ENCODE measurements at regions not wholly inside any gene's neighbourhood (a gene's known extent, or its start where the extent isn't known, plus 50 kb on each side); places are given as distances from the start of the nearest gene placed in this dataset.

DNA sequence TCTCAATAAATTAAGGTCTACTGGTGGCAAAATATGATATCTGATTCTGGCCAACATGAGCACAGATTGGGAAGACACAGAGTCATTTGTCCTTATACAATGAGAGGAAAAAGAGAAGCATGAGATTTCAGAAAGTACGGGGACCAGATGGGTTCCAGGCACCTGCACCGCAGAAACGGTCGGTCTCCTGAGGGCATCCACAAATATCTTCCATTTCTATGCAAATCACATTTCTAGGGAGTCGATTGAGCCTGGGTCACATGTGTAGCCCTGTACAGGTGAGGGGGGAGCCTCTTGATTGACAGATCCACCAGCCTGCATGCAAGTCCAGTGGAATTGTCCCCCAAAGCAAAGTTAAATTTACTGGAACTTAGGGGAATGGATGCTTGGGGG lies 415.6 kb downstream of the NPHP4 start:
- intact Hi-C loops (cut with DNase I) = no loop called here
- DNase-seq = peak in 1 of 42 donors; percentile 15

DNA sequence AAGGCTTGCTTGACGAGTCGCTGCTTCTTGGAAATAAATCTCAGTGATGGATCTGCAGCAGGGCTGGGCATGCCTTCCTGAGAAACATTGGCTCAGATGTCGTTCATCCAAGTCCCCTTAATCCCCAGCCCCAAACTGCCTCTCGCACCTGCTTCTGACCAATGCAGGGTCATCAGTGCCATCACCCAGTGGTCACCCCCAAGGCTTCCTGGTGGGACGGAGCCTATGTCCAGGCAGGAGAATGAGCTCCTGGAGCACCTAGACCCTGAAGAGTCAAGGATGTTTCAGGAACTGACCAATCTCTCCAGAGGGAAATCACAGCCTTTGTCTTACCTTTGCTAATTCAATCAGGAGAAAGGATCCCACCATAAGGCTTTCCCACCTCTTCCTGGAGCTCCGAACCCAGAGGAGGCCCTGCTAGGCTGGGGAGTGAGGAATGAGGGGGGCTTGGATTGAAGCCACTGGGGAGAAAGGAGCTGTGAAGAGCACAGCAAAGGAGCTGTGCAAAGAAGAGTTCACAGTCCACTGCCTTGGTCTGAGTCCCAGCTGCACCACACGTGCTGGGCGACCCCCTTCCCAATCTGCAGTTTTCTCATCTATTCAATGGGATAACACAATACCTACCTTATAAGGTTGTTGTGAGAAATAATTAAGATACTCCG lies 416.1 kb downstream of the NPHP4 start:
- DNase-seq = peak in 1 of 42 donors; percentile 16
- intact Hi-C loops (cut with DNase I) = no loop called here

DNA sequence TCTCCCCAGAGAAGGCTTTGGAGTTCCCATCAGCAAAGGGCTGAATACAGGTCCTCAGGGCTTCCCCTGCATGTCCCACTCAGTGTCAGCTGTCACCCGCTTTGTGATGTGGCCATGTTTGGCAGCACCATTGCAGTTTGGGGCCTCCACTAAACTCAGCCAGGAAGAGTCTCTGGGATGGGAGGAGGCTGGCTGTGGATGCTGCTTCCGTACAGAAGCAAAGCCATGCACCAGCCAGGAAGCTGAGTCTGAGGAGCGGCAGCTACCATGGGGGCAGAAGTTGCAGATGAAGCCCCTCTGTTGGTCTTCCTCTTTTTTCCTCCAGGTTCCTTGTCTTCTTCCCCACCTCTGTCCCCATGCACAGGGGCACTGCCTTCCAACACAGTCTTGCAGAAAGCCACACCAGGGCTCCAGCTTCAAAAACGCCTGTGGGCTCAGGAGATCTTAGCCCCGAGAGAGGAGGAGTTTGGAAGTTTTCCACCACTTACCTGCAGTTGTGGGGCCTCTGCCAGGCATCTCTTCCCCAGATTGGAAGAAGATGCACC lies 416.8 kb downstream of the NPHP4 start:
- intact Hi-C loops (cut with DNase I) = no loop called here
- peak in 1 of 42 donors; percentile 10 for DNase-seq

DNA sequence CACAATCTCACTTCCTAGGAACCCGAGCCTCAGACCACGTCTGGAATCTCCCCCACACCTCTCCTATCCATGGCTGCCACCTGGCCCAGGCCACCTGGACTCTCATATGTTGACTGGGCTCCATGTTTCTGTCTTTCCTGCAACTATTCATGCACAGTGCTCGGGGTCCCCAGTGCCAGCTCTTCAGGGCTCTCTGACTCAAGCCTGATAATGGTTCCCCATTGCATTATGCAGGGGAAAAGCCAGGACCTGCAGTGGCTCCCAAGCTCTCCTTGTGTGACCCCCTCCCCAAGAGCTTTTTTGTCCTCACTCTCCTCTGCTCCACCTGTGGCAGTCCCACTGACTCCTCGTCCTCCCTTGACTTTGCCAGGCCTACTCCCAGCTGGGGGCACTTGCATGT lies 417.6 kb downstream of the NPHP4 start:
- intact Hi-C loops (cut with DNase I) = no loop called here
- DNase-seq = no peak

DNA sequence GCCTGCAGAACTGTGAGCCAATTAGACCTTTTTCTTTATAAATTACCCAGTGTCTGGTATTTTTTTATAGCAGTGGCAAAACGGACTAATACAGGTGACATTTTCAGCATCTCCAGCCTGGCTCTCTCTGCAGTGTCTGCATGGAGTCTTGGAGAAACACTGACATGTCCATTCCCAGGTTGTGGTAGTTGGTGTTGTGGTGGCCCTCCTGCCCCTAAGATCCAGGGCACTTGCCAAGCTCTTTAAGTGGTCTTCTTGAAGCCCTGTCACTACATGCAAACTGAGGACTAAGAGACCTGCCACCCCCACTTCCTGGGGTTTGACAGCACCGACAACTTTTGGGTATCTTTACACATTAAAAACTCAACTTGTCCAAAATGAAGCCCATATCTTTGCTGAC lies 419.4 kb downstream of the NPHP4 start:
- intact Hi-C loops (cut with DNase I) = no loop called here
- no peak for DNase-seq

DNA sequence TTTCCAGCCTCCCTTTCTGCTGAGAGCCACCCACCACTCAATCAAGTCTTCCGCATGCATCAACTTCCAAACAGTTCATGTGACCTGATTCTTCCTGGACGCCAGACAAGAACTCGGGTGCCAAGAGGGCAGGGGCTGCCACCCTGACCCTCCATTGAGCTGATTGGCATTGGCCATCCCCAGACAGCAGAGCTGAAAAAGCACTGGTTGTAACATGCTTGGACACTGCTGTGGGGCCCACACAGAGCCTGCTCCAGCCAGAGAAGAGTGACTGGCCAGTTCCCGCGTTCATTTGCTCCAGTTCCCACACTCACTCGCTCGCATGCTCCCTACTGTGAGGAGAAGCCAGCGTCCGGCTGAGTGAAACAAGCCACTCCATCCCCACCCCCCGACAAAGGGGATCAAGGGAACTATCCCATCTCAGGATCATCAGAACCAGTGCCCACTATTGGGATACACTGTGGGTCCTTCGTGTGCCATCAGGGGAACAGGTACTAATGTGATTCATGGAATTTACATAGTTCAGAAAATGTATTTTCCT lies 420.3 kb downstream of the NPHP4 start:
- intact Hi-C loops (cut with DNase I) = no loop called here
- DNase-seq = no peak

DNA sequence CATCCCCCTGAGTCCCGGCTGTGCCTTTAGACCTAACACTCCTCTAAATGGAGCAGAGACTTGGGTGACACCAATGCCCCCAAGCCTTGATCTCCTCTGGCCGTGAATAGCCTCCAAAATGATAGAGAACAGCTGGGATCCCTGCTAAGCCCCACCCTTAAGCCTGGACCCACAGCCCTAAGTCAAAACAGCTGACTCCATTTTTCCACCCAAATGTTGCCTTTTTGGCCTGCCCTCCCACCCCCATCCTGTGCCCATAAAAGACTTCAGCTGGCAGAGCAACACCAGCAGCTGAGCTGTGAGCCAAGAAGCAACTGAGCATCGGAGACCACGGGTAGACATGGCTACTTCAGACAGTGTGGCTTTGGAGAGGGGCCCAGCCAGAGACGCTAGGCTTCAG lies 420.8 kb downstream of the NPHP4 start:
- intact Hi-C loops (cut with DNase I) = no loop called here
- no peak for DNase-seq

DNA sequence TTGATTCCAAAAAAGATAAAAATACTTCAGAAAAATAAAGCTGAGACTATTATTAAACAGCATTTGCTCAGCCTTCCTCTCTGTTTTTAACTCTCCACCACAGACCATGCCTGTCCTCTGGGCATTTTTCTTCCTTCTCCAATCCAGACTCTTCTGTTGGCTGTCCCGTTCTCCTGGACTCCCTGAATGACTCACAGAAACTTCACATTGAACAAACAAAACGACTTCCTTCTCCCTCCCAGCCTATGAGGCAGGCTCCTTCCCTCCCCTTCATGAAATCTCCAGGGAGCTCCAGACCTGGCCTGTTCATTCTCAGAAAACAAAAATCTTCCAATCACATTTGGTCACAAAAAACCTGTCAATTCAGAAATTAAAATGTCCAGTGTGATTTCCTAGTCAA lies 421.3 kb downstream of the NPHP4 start:
- no peak for DNase-seq
- intact Hi-C loops (cut with DNase I) = no loop called here

DNA sequence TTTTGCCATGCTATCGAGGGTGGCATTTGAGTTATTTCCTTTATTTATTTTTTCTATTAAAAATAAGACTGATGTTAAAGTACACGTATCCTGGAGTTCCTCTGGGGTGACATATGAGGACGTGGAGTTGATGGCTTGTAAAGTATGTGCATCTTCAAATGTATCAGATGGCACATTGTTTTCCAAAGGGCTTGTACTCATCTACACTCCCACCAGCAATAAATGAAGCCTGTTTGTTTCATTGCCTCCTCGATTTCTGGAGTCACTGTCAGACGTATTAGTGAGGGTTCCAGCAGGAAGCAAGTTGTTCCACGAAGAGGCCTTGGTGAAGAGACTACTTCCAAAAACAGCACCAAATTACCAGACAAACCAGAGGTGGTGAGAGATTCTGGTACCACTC lies 423.9 kb downstream of the NPHP4 start:
- intact Hi-C loops (cut with DNase I) = no loop called here
- DNase-seq = no peak

DNA sequence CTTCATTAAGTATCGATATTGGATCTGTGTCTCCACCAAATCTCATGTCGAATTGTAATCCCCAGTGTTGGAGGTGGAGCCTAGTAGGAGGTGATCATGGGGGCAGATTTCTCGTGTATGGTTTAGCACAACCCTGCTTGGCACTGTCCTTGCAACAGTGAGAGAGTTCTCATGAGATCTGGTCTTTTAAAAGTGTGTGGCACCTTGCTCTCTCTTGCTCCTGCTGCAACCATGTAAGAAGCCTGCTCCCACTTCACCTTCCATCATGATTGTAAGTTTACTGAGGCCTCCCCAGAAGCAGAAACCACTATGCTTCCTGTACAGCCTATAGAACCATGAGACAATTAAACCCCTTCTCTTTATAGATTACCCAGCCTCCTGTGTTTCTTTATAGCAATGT lies 424.4 kb downstream of the NPHP4 start:
- no peak for DNase-seq
- intact Hi-C loops (cut with DNase I) = no loop called here

DNA sequence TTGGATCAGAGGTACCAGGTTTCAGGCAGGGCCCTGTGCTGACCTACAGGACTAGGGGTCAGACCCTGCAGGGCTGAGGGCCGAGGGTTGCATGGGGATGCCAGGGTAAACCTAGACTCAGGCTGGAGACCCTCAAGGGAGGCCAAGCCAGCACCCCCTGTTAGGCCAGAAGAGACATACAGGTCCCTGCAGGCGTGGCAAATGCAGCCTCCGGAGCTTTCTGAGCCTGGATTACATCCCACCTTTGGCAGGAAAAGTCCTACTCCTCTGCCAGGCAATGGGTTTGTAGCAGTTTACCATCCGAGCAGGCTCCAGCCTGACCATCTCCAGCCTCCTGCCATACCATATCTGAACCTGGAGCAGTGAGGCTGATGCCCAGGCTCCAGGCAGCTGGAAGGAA lies 425.3 kb downstream of the NPHP4 start:
- DNase-seq = no peak
- intact Hi-C loops (cut with DNase I) = no loop called here

DNA sequence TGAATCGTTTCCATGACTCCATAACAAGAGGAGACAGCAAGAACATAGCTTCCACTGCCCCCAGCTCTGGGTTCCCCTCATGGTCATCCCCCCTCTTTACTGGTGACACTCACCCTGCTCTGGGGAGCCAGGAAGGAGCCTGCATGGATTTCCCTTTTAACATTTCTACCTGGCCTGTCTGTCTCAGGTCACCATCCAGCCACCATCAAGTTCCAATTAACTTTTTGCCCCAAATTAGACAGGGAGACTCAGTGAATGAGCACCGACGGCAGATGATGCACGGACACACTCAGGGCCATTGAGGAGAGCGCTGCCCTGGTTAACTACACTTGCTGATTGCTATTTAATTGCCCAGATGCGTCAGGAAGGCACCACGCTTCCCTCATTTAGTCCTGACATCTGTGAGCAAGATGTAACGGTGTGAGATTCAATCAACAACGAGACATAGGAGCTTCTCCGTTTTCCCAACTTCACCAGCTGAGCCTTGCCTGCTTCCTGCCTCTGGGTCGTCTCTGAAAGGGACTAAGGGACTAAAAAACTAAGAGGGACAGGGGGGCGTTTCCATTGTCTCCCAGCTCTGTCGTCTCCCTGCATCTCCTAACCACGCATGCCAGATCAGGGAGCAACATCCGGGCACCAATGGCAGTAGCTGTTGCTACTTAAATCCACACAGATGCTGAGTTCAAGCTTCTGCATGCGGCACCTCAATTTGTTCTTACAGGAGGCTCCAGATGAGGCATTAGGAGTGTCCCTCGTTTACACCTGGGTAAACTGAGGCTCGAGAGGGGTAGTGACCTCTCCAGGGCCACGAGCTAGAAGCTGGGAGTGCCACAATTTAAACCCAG lies 426.7 kb downstream of the NPHP4 start:
- DNase-seq = no peak
- intact Hi-C loops (cut with DNase I) = no loop called here

DNA sequence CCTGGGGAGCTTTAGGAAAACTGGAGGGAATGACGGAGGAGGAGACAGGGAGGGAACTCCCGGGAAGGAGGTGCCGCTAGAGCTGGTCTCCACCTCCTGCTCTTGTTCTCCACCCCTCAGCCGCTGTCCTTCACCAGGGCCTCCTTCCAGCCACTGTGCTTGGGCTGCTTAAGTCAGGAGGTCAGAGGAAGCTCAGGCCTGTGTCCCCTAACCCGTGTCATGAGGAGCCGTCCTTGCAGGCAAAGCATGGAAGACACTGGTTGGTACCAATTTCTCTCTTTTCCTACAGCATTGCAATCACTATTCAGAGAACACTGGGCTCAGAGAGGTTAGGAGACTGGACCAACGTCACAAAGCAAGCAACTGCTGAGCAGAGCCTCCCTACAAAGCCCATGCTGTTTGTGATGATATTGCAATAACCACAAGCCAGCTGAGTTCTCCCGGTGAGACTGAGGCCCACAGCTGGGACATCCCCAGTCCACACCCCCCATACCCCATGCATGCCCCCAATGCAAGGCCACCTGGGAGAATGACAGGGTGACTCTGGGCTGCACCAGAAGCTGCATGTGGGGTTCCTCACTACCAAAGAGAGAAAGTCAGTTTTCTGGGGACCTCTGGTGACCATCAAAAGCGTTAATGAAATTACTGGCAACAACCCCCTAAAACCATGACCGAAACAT lies 427.5 kb downstream of the NPHP4 start:
- intact Hi-C loops (cut with DNase I) = no loop called here
- no peak for DNase-seq

DNA sequence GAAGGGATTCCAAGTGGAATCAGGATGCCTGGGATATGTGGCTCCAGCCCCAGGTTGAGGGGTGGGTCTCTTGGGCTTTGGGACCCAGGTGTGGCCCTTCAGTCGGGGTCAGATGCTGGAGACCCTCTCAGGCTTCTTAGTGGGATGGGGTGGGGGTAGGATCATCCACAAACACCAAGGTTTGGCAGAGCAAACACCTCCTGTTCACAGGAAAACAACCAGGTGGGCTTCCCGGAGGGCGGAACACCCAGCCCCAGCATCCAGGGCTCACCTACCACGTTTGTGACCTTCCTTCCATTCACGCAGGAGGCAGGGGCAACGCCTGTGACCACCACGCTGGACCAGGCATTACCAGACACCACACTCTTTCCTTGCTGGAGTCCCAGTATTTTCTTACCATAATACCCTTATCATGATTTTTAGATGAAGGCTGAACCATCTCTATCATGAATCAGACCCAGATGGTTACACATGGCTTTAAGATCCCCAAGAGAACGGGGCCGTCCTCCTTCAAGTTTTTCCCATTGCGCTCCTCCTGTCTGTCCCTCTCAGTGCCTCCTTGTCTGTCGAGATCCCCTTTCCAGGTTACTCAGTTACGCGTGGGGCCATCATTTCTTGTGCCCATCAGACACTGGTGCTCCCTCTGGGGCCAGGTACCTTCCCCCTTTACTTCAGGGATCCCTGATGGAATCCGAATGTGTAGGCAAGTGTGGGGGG lies 428.2 kb downstream of the NPHP4 start:
- intact Hi-C loops (cut with DNase I) = no loop called here
- DNase-seq = no peak

DNA sequence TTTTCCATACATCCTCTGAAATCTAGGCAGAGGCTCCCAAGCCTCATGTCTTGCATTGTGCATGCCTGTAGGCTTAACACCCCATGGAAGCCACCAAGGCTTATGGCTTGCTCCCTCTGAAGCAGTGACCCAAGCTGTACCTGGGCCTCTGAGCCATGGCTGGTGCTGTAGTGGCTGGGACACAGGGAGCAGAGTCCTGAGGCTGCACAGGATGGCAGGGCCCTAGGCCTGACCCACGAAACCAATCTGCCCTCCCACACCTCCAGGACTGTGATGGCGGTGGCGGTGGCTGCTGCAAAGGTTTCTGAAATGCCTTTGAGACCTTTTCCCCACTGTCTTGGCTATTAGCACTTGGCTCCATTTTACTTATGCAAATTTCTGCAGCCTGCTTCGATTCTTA lies 429.5 kb downstream of the NPHP4 start:
- intact Hi-C loops (cut with DNase I) = no loop called here
- DNase-seq = no peak

DNA sequence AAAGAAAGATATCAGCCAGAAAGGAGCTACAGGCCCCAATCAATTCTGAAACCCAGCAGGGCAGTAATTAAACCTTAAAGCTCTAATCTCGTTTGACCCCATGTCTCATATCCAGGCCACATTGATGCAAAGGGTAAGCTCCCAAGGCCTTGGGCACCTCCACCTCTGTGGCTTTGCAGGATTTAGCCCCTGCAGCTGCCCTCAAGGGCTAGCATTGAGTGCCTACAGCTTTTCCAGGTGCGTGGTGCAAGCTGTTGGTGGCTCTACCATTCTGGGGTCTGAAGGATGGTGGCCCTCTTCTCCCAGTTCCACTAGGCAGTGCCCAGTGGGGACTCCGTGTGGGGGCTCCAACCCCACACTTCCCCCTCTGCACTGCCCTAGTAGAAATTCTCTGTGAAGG lies 429.9 kb downstream of the NPHP4 start:
- intact Hi-C loops (cut with DNase I) = no loop called here
- no peak for DNase-seq

DNA sequence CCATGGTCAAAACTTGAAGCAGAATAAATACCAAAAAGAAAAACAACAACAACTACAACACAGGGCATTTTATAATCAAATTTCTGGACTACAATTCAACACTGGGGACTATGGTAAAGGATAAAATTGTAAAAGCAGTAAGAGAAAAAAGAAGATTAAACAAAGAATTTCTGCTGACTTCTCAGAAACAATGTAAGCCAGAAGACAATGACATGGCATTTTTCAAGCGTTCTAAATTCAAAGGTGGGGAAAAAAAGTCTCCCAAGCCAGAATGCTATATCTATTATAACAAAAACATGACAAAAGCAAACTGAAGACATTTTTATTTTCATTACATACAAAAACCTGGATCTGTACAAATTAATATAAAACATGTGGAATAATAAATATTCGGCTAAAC lies 433.1 kb downstream of the NPHP4 start:
- DNase-seq = no peak

DNA sequence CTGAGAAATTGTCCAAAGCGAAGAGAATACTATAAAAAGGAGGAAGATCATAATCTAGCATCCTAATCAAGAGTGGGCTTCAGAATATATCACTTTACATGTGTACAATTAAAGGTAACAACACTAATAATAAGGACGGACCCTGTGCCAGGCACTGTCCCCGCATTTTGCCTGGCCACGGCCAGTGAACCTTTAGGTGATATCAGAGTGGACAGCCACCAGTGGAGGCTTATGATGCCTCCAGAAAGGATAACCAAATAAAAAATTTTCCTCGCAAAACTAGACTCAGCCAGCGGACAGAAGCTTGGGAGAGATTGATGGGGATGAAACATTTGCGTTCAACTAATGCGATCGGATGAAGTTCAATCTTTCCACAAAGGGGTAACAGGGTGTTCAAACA lies 436.4 kb downstream of the NPHP4 start:
- intact Hi-C loops (cut with DNase I) = no loop called here
- DNase-seq = no peak

More for the DNA sequence above, 433.1 kb downstream of the NPHP4 start:
- intact Hi-C loops (cut with DNase I) = no loop called here

DNA sequence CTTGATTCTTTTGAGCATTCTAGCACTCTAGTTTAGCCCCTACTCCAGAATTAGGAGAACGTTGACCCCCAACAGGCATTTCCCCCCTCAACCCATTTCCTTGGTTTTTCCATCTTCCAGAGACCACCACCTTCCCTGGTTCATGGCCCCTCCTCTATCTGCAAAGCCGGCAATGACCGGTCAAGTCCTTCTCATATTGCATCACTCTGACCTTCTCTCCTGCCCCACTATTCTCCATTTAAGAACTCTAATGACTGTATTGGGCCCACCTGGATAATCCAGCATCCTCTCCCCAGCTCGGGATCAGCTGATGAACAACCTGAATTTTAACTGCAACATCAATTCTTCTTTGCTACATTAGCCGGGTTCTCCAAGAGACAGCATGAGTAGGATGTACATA lies 437.4 kb downstream of the NPHP4 start:
- intact Hi-C loops (cut with DNase I) = no loop called here
- DNase-seq = no peak
